Right atrium auricular region (tissue), 2 donors: ENCODE measurements at regions not wholly inside any gene's neighbourhood (a gene's known extent, or its start where the extent isn't known, plus 50 kb on each side); places are given as distances from the start of the nearest gene placed in this dataset.

Experiments
- DNase-seq: peaks from one replicate; pipeline ENCODE4 v3.0.0-alpha.2; 2019; ENCODE audit warnings: low spot score
- H3K27ac ChIP-seq, 2 donors: fragments of 200-600 bp; sonication (generic); 1 replicate in 1 of 2; 2 replicates in 1 of 2; pipeline ENCODE4 v1.5.1; 2016 to 2019
- H3K27me3 ChIP-seq, 2 donors: fragments of 200-600 bp; sonication (generic); one replicate each; pipeline versions ENCODE4 v1.5.1 to v1.6.0; 2017 to 2019
- H3K36me3 ChIP-seq: fragments of 200-600 bp; sonication (generic); one replicate; pipeline ENCODE4 v1.5.1; 2016
- H3K4me1 ChIP-seq, 2 donors: fragments of 200-600 bp; sonication (generic); one replicate each; pipeline versions ENCODE4 v1.5.1 to v1.6.0; 2017 to 2019
- H3K4me3 ChIP-seq, 2 donors: fragments of 200-600 bp; sonication (generic); 1 replicate in 1 of 2; 2 replicates in 1 of 2; pipeline ENCODE4 v1.5.1; 2017 to 2019; ENCODE audit warnings: mild to moderate bottlenecking in 1 of 2, moderate library complexity in 1 of 2
- H3K9me3 ChIP-seq, 2 donors: fragments of 200-600 bp; sonication (generic); one replicate each; pipeline ENCODE4 v1.5.1; 2019
- CTCF ChIP-seq, 2 donors: fragments of 200-600 bp; sonication (generic); IDR thresholded peaks; one replicate each; pipeline ENCODE4 v1.5.1; 2019; ENCODE audit warnings: antibody characterized with exemption in 2 of 2

DNA sequence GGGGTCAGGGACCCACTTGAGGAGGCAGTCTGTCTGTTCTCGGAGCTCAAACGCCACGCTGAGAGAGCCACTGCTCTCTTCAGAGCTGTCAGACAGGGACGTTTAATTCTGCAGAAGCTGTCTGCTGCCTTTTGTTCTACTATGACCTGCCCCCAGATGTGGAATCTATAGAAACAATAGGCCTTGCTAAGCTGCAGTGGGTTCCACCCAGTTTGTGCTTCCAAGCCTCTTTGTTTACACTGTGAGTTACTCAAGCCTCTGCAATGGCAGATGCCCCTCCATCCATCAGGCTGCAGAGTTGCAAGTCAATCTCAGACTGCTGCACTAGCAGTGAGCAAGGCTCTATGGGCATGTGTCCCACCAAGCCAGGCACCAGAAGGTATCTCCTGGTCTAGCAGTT, 158.1 kb downstream of the DTHD1 start:
- no peaks in the 10 kb centered on the region for H3K9me3 ChIP-seq
- no peak for TF ChIP-seq CTCF (IDR thresholded peaks at IDR 0.05)
- H3K27ac ChIP-seq: no peak overlapping the region
- no peak overlapping the region for H3K4me3 ChIP-seq
- no peaks in the 10 kb centered on the region for H3K4me1 ChIP-seq
- DNase-seq: no peak
- no peaks in the 10 kb centered on the region for H3K36me3 ChIP-seq
- H3K27me3 ChIP-seq: no peaks in the 10 kb centered on the region

DNA sequence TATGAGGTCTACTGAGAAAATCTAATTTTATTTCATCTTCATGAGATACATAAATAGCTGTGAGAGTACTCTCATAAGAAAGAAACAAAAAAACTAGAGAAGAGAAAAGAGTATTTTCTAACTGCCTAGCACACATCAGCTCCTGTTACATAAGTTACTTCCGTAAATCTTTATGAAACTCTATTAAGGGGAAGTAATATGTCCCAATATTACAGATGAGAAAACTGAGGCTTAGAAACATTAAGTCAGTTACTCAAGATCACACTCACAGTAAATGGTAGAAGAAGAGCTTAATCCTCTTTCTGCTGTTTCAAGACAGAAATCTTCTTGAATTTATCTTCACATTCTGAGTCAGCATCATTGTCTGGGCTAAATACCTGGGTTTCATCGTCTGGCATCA, 164.1 kb downstream of the DTHD1 start:
- DNase-seq: no peak
- TF ChIP-seq CTCF (IDR thresholded peaks at IDR 0.05): no peak
- H3K4me1 ChIP-seq: no peaks in the 10 kb centered on the region
- no peaks in the 10 kb centered on the region for H3K27me3 ChIP-seq
- H3K9me3 ChIP-seq: no peaks in the 10 kb centered on the region
- H3K4me3 ChIP-seq: no peak overlapping the region
- no peak overlapping the region for H3K27ac ChIP-seq
- no peaks in the 10 kb centered on the region for H3K36me3 ChIP-seq

DNA sequence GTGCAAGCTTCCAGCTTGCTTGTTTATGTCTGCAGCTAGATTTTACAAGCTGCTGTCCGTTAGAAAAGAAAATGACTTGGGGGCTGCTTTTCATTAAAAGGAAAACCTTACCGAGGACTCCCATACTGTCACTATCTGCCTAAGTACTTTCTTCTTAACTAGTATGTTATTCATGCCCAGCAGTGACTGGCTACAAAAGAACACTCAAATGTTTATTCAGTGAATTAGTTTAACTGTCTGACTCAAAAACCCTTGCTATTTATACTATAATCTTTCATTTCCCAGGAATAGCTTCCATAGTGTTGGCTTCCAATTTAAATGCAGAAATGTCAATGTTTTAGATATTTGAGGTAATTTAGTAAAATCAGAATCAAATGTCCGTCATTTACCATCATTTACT, 164.9 kb downstream of the DTHD1 start:
- Histone ChIP-seq H3K36me3 (no peaks in the 10 kb centered on the region), H3K4me3 (no peak overlapping the region), H3K27me3 (no peaks in the 10 kb centered on the region), H3K4me1 (no peaks in the 10 kb centered on the region), H3K27ac (no peak overlapping the region), H3K9me3 (no peaks in the 10 kb centered on the region)
- TF ChIP-seq CTCF (IDR thresholded peaks at IDR 0.05): no peak
- no peak for DNase-seq

GRCh38 chr4:36461344-36461743, 179.9 kb downstream of the DTHD1 start:
- DNase-seq: no peak
- H3K27me3 ChIP-seq: no peaks in the 10 kb centered on the region
- no peaks in the 10 kb centered on the region for H3K36me3 ChIP-seq
- H3K27ac ChIP-seq: no peak overlapping the region
- H3K4me1 ChIP-seq: no peaks in the 10 kb centered on the region
- no peaks in the 10 kb centered on the region for H3K9me3 ChIP-seq
- no peak for TF ChIP-seq CTCF (IDR thresholded peaks at IDR 0.05)
- H3K4me3 ChIP-seq: no peak overlapping the region

DNA sequence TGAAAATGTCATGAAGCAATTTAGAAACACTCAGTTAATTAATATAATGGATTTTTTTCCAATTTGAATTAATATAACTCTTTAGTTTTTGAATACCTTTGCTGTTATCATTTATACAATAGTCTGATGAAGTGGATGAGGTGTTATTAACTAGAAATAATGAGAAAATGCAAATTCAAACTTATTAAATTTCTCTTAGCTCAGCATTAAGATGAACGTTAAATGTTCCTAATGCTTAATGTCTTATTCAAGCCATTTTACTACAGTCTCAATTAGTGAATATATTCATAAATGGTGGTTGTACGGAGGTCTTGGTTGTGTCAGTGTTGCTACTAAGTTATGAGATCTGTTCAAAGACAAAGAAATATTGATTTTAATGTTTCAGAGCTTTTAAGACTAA, 186.3 kb downstream of the DTHD1 start:
- H3K4me3 ChIP-seq: no peak overlapping the region
- no peaks in the 10 kb centered on the region for H3K36me3 ChIP-seq
- no peaks in the 10 kb centered on the region for H3K27me3 ChIP-seq
- H3K27ac ChIP-seq: no peak overlapping the region
- no peaks in the 10 kb centered on the region for H3K4me1 ChIP-seq
- H3K9me3 ChIP-seq: no peaks in the 10 kb centered on the region
- no peak for TF ChIP-seq CTCF (IDR thresholded peaks at IDR 0.05)
- DNase-seq: no peak

GRCh38 chr4:36471903-36472302, 190.5 kb downstream of the DTHD1 start:
- H3K4me3 ChIP-seq: no peak overlapping the region
- TF ChIP-seq CTCF (IDR thresholded peaks at IDR 0.05): no peak
- no peaks in the 10 kb centered on the region for H3K4me1 ChIP-seq
- DNase-seq: no peak
- H3K27me3 ChIP-seq: no peaks in the 10 kb centered on the region
- H3K9me3 ChIP-seq: no peaks in the 10 kb centered on the region
- H3K36me3 ChIP-seq: no peaks in the 10 kb centered on the region
- H3K27ac ChIP-seq: no peak overlapping the region
